ACHN (cell line): ENCODE measurements at regions not wholly inside any gene's neighbourhood (a gene's known extent, or its start where the extent isn't known, plus 50 kb on each side); places are given as distances from the start of the nearest gene placed in this dataset.
A peak's percentile ranks its signal among the peaks of the same experiment; 100 is the strongest.
"Not testable (repeated sequence)": the region's sequence is repeated elsewhere in the genome, so short reads cannot be mapped to it uniquely, and the experiment has no call there.

Experiments used
- DNase-seq: peaks from one replicate; pipeline ENCODE4 v3.0.0-alpha.2; 2015
- in situ Hi-C: cut with HindIII; loops from 2 replicates; pipeline ENCODE4 v1.10.0; 2017; ENCODE audit warnings: low sequenced_read_pairs, low pct_ligation_motif_present, low pct_unique_long_range_greater_than_20kb

- DNase-seq: no peak
- in situ Hi-C loops: no loop called here
These were observed 772.5 kb downstream of the TRIML1 start for GRCh38 chr4:188911707-188912106.

- in situ Hi-C loops: no loop called here
These were observed 775.9 kb downstream of the TRIML1 start for GRCh38 chr4:188915175-188915574.

GRCh38 chr4:188918787-188919186 is 779.5 kb downstream of the TRIML1 start:
- in situ Hi-C loops: no loop called here
- no peak for DNase-seq

More at GRCh38 chr4:188915175-188915574, 775.9 kb downstream of the TRIML1 start:
- DNase-seq: no peak

GRCh38 chr4:188930822-188931221 is 791.6 kb downstream of the TRIML1 start:
- peak; percentile 14 for DNase-seq
- in situ Hi-C loops: no loop called here

GRCh38 chr4:188934320-188934962 is 795.2 kb downstream of the TRIML1 start:
- DNase-seq: no peak
- in situ Hi-C loops: no loop called here

GRCh38 chr4:188941524-188942119 is 802.4 kb downstream of the TRIML1 start:
- DNase-seq: peak; percentile 97

GRCh38 chr4:188942606-188943005 is 803.4 kb downstream of the TRIML1 start:
- in situ Hi-C loops: no loop called here
- no peak for DNase-seq

More at GRCh38 chr4:188941524-188942119, 802.4 kb downstream of the TRIML1 start:
- in situ Hi-C loops: no loop called here

GRCh38 chr4:188949596-188949995 is 810.4 kb downstream of the TRIML1 start:
- DNase-seq: no peak
- in situ Hi-C loops: no loop called here

- in situ Hi-C loops: no loop called here
- DNase-seq: no peak
These were observed 815.8 kb downstream of the TRIML1 start for GRCh38 chr4:188955066-188955465.

- in situ Hi-C loops: no loop called here
- no peak for DNase-seq
These were observed 817.3 kb downstream of the TRIML1 start for GRCh38 chr4:188956566-188956965.

- in situ Hi-C loops: no loop called here
These were observed 819.1 kb downstream of the TRIML1 start for GRCh38 chr4:188958346-188958745.

GRCh38 chr4:188959424-188959823 is 820.2 kb downstream of the TRIML1 start:
- in situ Hi-C loops: no loop called here

More at GRCh38 chr4:188958346-188958745, 819.1 kb downstream of the TRIML1 start:
- DNase-seq: no peak

GRCh38 chr4:188960411-188961093 is 821.3 kb downstream of the TRIML1 start:
- in situ Hi-C loops: no loop called here
- DNase-seq: no peak

More at GRCh38 chr4:188959424-188959823, 820.2 kb downstream of the TRIML1 start:
- no peak for DNase-seq

GRCh38 chr4:188971125-188971524 is 831.9 kb downstream of the TRIML1 start:
- DNase-seq: peak; percentile 6
- in situ Hi-C loops: no loop called here

- DNase-seq: no peak
- in situ Hi-C loops: no loop called here
These were observed 836.0 kb downstream of the TRIML1 start for GRCh38 chr4:188975271-188975670.

- DNase-seq: peak; percentile 5
- in situ Hi-C loops: no loop called here
These were observed 837.4 kb downstream of the TRIML1 start for GRCh38 chr4:188976644-188977115.

- DNase-seq, in situ Hi-C loops: not testable (repeated sequence)
These were observed 838.0 kb downstream of the TRIML1 start for GRCh38 chr4:188977232-188977631.

GRCh38 chr4:188984518-188984917 is 845.3 kb downstream of the TRIML1 start:
- in situ Hi-C loops: no loop called here
- no peak for DNase-seq

- no peak for DNase-seq
- in situ Hi-C loops: no loop called here
These were observed 847.0 kb downstream of the TRIML1 start for GRCh38 chr4:188986271-188986689.
